DND-41 (cell line): ENCODE measurements at regions not wholly inside any gene's neighbourhood (a gene's known extent, or its start where the extent isn't known, plus 50 kb on each side); places are given as distances from the start of the nearest gene placed in this dataset.

Experiments used
- CTCF ChIP-seq: IDR thresholded peaks from 2 replicates; pipeline ENCODE4 v1.5.1; 2012; ENCODE audit warnings: borderline replicate concordance, low read length, moderate library complexity, mild to moderate bottlenecking; ENCODE audit not compliant: poor library complexity, severe bottlenecking; ENCODE audit errors: extremely low read depth
- EZH2 ChIP-seq: IDR thresholded peaks from 3 replicates; pipeline ENCODE4 v1.6.1; 2012; ENCODE audit warnings: borderline replicate concordance, low read depth, mild to moderate bottlenecking, moderate library complexity, low read length, inconsistent platforms; ENCODE audit not compliant: severe bottlenecking

- TF ChIP-seq CTCF (no peak), EZH2 (no peak)
Measured at GRCh38 chr11:119800619-119801018, 71.6 kb upstream of the NECTIN1 start.
